ENCODE measurements at regions not wholly inside any gene's neighbourhood (a gene's known extent, or its start where the extent isn't known, plus 50 kb on each side); places are given as distances from the start of the nearest gene placed in this dataset.

- TF ChIP-seq ZFX (IDR thresholded peaks at IDR 0.05; ENCODE audit: borderline replicate concordance) (no peak), CTCF (IDR thresholded peaks at IDR 0.05) (no peak)
- no peak overlapping the region for H3K27ac ChIP-seq
These were observed 75.3 kb upstream of the RALGPS2 start for GRCh38 chr1:178649582-178650350.

GRCh38 chr1:178650934-178651511 lies 74.0 kb upstream of the RALGPS2 start:
- TF ChIP-seq ZFX (IDR thresholded peaks at IDR 0.05; ENCODE audit: borderline replicate concordance), result no peak
- TF ChIP-seq CTCF (IDR thresholded peaks at IDR 0.05), result no peak
- H3K27ac ChIP-seq, result no peak overlapping the region

- H3K27ac ChIP-seq, result no peak overlapping the region
- no peak for TF ChIP-seq CTCF (IDR thresholded peaks at IDR 0.05)
- TF ChIP-seq ZFX (IDR thresholded peaks at IDR 0.05; ENCODE audit: borderline replicate concordance), result no peak
These were observed 73.3 kb upstream of the RALGPS2 start for GRCh38 chr1:178651742-178652141.

GRCh38 chr1:178652506-178653490 lies 72.2 kb upstream of the RALGPS2 start:
- H3K27ac ChIP-seq, result no peak overlapping the region
- no peak for TF ChIP-seq ZFX (IDR thresholded peaks at IDR 0.05; ENCODE audit: borderline replicate concordance)
- no peak for TF ChIP-seq CTCF (IDR thresholded peaks at IDR 0.05)

- no peak overlapping the region for H3K27ac ChIP-seq
- TF ChIP-seq CTCF (IDR thresholded peaks at IDR 0.05) (no peak), ZFX (IDR thresholded peaks at IDR 0.05; ENCODE audit: borderline replicate concordance) (no peak)
These were observed 65.2 kb upstream of the RALGPS2 start for GRCh38 chr1:178659789-178660208.

GRCh38 chr1:178660461-178660860 lies 64.6 kb upstream of the RALGPS2 start:
- TF ChIP-seq ZFX (IDR thresholded peaks at IDR 0.05; ENCODE audit: borderline replicate concordance), result no peak
- TF ChIP-seq CTCF (IDR thresholded peaks at IDR 0.05), result no peak
- H3K27ac ChIP-seq, result no peak overlapping the region
